ENCODE measurements at regions not wholly inside any gene's neighbourhood (a gene's known extent, or its start where the extent isn't known, plus 50 kb on each side); places are given as distances from the start of the nearest gene placed in this dataset.

GRCh38 chr4:124583797-124584196 lies 128.7 kb downstream of the ANKRD50 start:
- no peak for TF ChIP-seq CTCF (conservative IDR thresholded peaks at IDR 0.05)
- TF ChIP-seq ZFX (IDR thresholded peaks at IDR 0.05), result no peak
- H3K27ac ChIP-seq, result no peak overlapping the region

DNA sequence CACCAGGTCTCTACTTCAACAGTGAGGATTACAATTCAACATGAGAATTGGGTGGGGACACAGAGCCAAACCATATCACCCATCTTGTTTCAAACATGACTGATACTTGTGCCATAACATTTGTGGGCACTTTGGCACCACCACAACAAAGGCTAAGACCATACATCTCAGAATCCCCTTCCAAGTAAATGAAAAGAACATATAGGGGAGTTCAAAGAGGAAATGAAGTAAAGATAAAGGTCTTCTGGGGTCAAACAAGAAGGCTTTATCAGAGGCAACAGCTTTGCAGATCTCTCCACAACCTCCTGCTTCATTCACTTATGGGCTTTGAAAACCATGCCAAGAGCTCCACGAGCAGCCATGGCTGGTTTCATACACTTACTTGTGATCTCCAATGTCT lies 122.7 kb downstream of the ANKRD50 start:
- no peak overlapping the region for H3K27ac ChIP-seq
- no peak for TF ChIP-seq CTCF (conservative IDR thresholded peaks at IDR 0.05)

GRCh38 chr4:124590480-124590879 lies 122.1 kb downstream of the ANKRD50 start:
- no peak for TF ChIP-seq CTCF (conservative IDR thresholded peaks at IDR 0.05)
- TF ChIP-seq ZFX (IDR thresholded peaks at IDR 0.05), result no peak
- no peak overlapping the region for H3K27ac ChIP-seq

GRCh38 chr4:124591637-124592036 lies 120.9 kb downstream of the ANKRD50 start:
- H3K27ac ChIP-seq, result no peak overlapping the region
- TF ChIP-seq ZFX (IDR thresholded peaks at IDR 0.05) (no peak), CTCF (conservative IDR thresholded peaks at IDR 0.05) (no peak)

DNA sequence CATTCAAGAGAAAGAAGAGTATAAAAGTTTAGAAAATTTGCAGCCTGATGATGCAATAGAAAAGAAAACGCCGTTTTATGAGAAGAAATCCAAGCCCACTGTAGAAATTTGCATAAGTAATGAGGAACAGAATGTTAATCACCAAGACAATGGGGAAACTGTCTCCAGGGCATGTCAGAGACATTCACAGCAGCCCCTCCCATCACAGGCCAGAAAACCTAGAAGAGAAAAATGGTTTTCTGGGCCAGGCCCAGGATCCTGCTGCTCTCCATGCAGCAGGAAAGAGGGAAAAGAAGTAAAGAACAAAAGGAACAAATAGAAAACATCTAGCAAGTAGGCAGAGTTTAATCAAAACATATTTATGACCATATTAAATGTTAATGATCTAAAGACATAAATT lies 119.0 kb downstream of the ANKRD50 start:
- H3K27ac ChIP-seq, result no peak overlapping the region
- TF ChIP-seq ZFX (IDR thresholded peaks at IDR 0.05) (no peak), CTCF (conservative IDR thresholded peaks at IDR 0.05) (no peak)

- no peak for TF ChIP-seq ZFX (IDR thresholded peaks at IDR 0.05)
- no peak overlapping the region for H3K27ac ChIP-seq
Observed at GRCh38 chr4:124594945-124595344, 117.6 kb downstream of the ANKRD50 start.

GRCh38 chr4:124596816-124597215 lies 115.7 kb downstream of the ANKRD50 start:
- TF ChIP-seq CTCF (conservative IDR thresholded peaks at IDR 0.05), result no peak
- TF ChIP-seq ZFX (IDR thresholded peaks at IDR 0.05), result no peak
- no peak overlapping the region for H3K27ac ChIP-seq

- no peak overlapping the region for H3K27ac ChIP-seq
- TF ChIP-seq ZFX (IDR thresholded peaks at IDR 0.05) (no peak), CTCF (conservative IDR thresholded peaks at IDR 0.05) (no peak)
Observed at GRCh38 chr4:124610211-124610610, 102.3 kb downstream of the ANKRD50 start.
